ENCODE measurements at regions not wholly inside any gene's neighbourhood (a gene's known extent, or its start where the extent isn't known, plus 50 kb on each side); places are given as distances from the start of the nearest gene placed in this dataset.
"Not testable (repeated sequence)": the region's sequence is repeated elsewhere in the genome, so short reads cannot be mapped to it uniquely, and the experiment has no call there.

GRCh38 chr3:102936511-102937045, 501.8 kb downstream of the ZPLD1 start:
- no peak overlapping the region for H3K27ac ChIP-seq (ENCODE audit: low read depth, low read length)
- H3K27me3 ChIP-seq (ENCODE audit: insufficient read depth, low read length) = no peaks in the 10 kb centered on the region
- no peak overlapping the region for H3K4me2 ChIP-seq (ENCODE audit: insufficient read depth, low read length)
- H3K79me2 ChIP-seq (ENCODE audit: insufficient read depth, low read length) = no peaks in the 10 kb centered on the region
- H2AFZ ChIP-seq (ENCODE audit: low read length) = no peak overlapping the region
- H3K4me1 ChIP-seq (ENCODE audit: insufficient read depth, low read length) = no peaks in the 10 kb centered on the region
- peaks cover 3% of the 10 kb centered on the region for H3K9me3 ChIP-seq (ENCODE audit: low read depth, low read length)
- H4K20me1 ChIP-seq (ENCODE audit: insufficient read depth, low read length) = no peaks in the 10 kb centered on the region
- TF ChIP-seq CTCF (IDR thresholded peaks at IDR 0.05; ENCODE audit: extremely low read depth, low read depth, low read length) = no peak
- no peak for DNase-seq (ENCODE audit: insufficient read length, low spot score, missing footprints)
- H3K4me3 ChIP-seq (ENCODE audit: insufficient read depth, low read length) = no peak overlapping the region
- no peaks in the 10 kb centered on the region for H3K36me3 ChIP-seq (ENCODE audit: insufficient read depth, low read length)

GRCh38 chr3:102941786-102942185, 507.0 kb downstream of the ZPLD1 start:
- Histone ChIP-seq H2AFZ (ENCODE audit: low read length) (no peak overlapping the region), H3K27ac (ENCODE audit: low read depth, low read length) (no peak overlapping the region), H3K9me3 (ENCODE audit: low read depth, low read length) (no peaks in the 10 kb centered on the region), H3K4me1 (ENCODE audit: insufficient read depth, low read length) (no peaks in the 10 kb centered on the region), H4K20me1 (ENCODE audit: insufficient read depth, low read length) (no peaks in the 10 kb centered on the region), H3K79me2 (ENCODE audit: insufficient read depth, low read length) (no peaks in the 10 kb centered on the region), H3K4me3 (ENCODE audit: insufficient read depth, low read length) (no peak overlapping the region), H3K4me2 (ENCODE audit: insufficient read depth, low read length) (no peak overlapping the region), H3K27me3 (ENCODE audit: insufficient read depth, low read length) (no peaks in the 10 kb centered on the region), H3K36me3 (ENCODE audit: insufficient read depth, low read length) (no peaks in the 10 kb centered on the region)
- no peak for DNase-seq (ENCODE audit: insufficient read length, low spot score, missing footprints)
- no peak for TF ChIP-seq CTCF (IDR thresholded peaks at IDR 0.05; ENCODE audit: extremely low read depth, low read depth, low read length)

- H4K20me1 ChIP-seq (ENCODE audit: insufficient read depth, low read length); DNase-seq (ENCODE audit: insufficient read length, low spot score, missing footprints); H3K9me3 ChIP-seq (ENCODE audit: low read depth, low read length); H3K4me2 ChIP-seq (ENCODE audit: insufficient read depth, low read length); H2AFZ ChIP-seq (ENCODE audit: low read length); H3K4me3 ChIP-seq (ENCODE audit: insufficient read depth, low read length); H3K27ac ChIP-seq (ENCODE audit: low read depth, low read length); H3K4me1 ChIP-seq (ENCODE audit: insufficient read depth, low read length); H3K79me2 ChIP-seq (ENCODE audit: insufficient read depth, low read length); H3K27me3 ChIP-seq (ENCODE audit: insufficient read depth, low read length); H3K36me3 ChIP-seq (ENCODE audit: insufficient read depth, low read length): not testable (repeated sequence)
These were observed 511.6 kb downstream of the ZPLD1 start for GRCh38 chr3:102946445-102946844.

GRCh38 chr3:102972350-102972749, 537.5 kb downstream of the ZPLD1 start:
- H3K9me3 ChIP-seq (ENCODE audit: low read depth, low read length) = no peaks in the 10 kb centered on the region
- no peak for DNase-seq (ENCODE audit: insufficient read length, low spot score, missing footprints)
- no peak for TF ChIP-seq CTCF (IDR thresholded peaks at IDR 0.05; ENCODE audit: extremely low read depth, low read depth, low read length)

More at GRCh38 chr3:102972350-102972749, 537.5 kb downstream of the ZPLD1 start:
- no peaks in the 10 kb centered on the region for H3K27me3 ChIP-seq (ENCODE audit: insufficient read depth, low read length)
- H3K27ac ChIP-seq (ENCODE audit: low read depth, low read length) = no peak overlapping the region
- H3K4me1 ChIP-seq (ENCODE audit: insufficient read depth, low read length) = no peaks in the 10 kb centered on the region
- H3K36me3 ChIP-seq (ENCODE audit: insufficient read depth, low read length) = no peaks in the 10 kb centered on the region
- no peaks in the 10 kb centered on the region for H4K20me1 ChIP-seq (ENCODE audit: insufficient read depth, low read length)
- no peak overlapping the region for H3K4me2 ChIP-seq (ENCODE audit: insufficient read depth, low read length)
- H3K4me3 ChIP-seq (ENCODE audit: insufficient read depth, low read length) = no peak overlapping the region
- H2AFZ ChIP-seq (ENCODE audit: low read length) = no peak overlapping the region
- H3K79me2 ChIP-seq (ENCODE audit: insufficient read depth, low read length) = no peaks in the 10 kb centered on the region

All from osteoblast (primary cell).